ENCODE measurements at regions not wholly inside any gene's neighbourhood (a gene's known extent, or its start where the extent isn't known, plus 50 kb on each side); places are given as distances from the start of the nearest gene placed in this dataset.

GRCh38 chr11:22512457-22512856, 113.2 kb downstream of the FANCF start:
- TF ChIP-seq CTCF (conservative IDR thresholded peaks at IDR 0.05), result no peak
- no peaks in the 10 kb centered on the region for H3K27me3 Mint-ChIP-seq (ENCODE audit: insufficient read depth)
- Histone ChIP-seq H3K36me3 (ENCODE audit: control insufficient read depth, insufficient read depth, low read length) (no peaks in the 10 kb centered on the region), H3K9ac (ENCODE audit: extremely low read depth, low read length, poor library complexity, severe bottlenecking) (no peak overlapping the region), H3K9me3 (ENCODE audit: control insufficient read depth, low read length) (no peaks in the 10 kb centered on the region), H3K27me3 (ENCODE audit: control insufficient read depth, insufficient read depth, low read length, poor library complexity, severe bottlenecking) (no peaks in the 10 kb centered on the region), H3K4me1 (ENCODE audit: control insufficient read depth, insufficient read depth, low read length) (no peaks in the 10 kb centered on the region), H3K4me3 (ENCODE audit: low read length) (no peak overlapping the region), H3K27ac (ENCODE audit: low read depth, low read length) (no peak overlapping the region)
- H3K36me3 Mint-ChIP-seq (ENCODE audit: low read depth), result no peaks in the 10 kb centered on the region
- WGBS, 2 experiments (ENCODE audit: insufficient coverage in 1 of 2, insufficient read length in 1 of 2), result 63 to 77% methylated on average over 1 of the region's 1 CpG
- DNase-seq, result no peak
- H3K9me3 Mint-ChIP-seq, result no peaks in the 10 kb centered on the region
- H3K27ac Mint-ChIP-seq, result no peak overlapping the region
- peaks cover 5% of the 10 kb centered on the region for H3K4me1 Mint-ChIP-seq
- H3K4me3 Mint-ChIP-seq, result no peak overlapping the region

DNA sequence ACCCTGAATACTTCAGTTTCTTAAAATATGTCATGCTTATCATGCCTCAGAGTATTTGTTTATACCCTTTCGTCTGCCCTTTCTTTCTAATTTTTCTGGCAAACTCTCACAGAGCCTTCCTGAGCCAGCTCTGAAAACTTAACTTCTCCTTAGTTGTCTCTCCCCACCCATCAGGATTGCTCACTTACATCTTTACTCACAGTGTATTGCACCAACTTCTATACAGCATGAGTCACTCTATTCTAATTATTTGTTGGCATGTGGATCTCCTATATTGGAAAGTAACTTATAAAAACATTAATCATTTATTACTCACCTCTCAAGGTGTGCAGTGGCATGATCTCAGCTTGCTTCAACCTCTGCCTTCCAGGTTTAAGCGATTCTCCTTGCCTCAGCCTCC, 114.9 kb downstream of the FANCF start:
- H3K36me3 ChIP-seq (ENCODE audit: control insufficient read depth, insufficient read depth, low read length), result no peaks in the 10 kb centered on the region
- Mint-ChIP-seq H3K27ac (no peak overlapping the region), H3K36me3 (ENCODE audit: low read depth) (no peaks in the 10 kb centered on the region), H3K27me3 (ENCODE audit: insufficient read depth) (no peaks in the 10 kb centered on the region), H3K4me1 (peaks cover 5% of the 10 kb centered on the region), H3K4me3 (no peak overlapping the region), H3K9me3 (no peaks in the 10 kb centered on the region)
- no peak overlapping the region for H3K4me3 ChIP-seq (ENCODE audit: low read length)
- H3K9me3 ChIP-seq (ENCODE audit: control insufficient read depth, low read length), result no peaks in the 10 kb centered on the region
- no peaks in the 10 kb centered on the region for H3K4me1 ChIP-seq (ENCODE audit: control insufficient read depth, insufficient read depth, low read length)
- no peaks in the 10 kb centered on the region for H3K27me3 ChIP-seq (ENCODE audit: control insufficient read depth, insufficient read depth, low read length, poor library complexity, severe bottlenecking)
- TF ChIP-seq CTCF (conservative IDR thresholded peaks at IDR 0.05), result no peak
- WGBS, 2 experiments (ENCODE audit: insufficient coverage in 1 of 2, insufficient read length in 1 of 2), result 94 to 100% methylated on average over 2 of the region's 2 CpGs
- no peak for DNase-seq
- H3K9ac ChIP-seq (ENCODE audit: extremely low read depth, low read length, poor library complexity, severe bottlenecking), result no peak overlapping the region
- no peak overlapping the region for H3K27ac ChIP-seq (ENCODE audit: low read depth, low read length)

DNA sequence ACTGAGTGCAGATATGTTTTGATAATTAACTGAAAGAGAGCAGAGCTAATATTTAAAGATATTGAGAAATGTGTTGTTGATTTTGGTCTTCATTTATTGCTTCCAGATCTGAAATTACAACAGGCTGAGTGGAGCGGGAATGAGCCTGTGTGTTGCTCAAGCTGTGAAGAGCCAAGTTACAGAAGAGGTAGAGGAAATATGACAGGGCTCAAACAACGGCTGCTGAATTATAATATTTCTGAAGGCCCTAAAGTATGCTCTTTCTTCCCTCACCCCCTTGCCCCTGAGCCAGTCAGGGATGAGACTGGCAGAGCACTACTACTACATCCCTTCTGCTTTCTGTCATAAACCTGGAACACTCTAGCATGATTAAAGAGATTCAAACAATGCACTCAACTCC, 115.6 kb downstream of the FANCF start:
- Mint-ChIP-seq H3K4me3 (no peak overlapping the region), H3K36me3 (ENCODE audit: low read depth) (no peaks in the 10 kb centered on the region), H3K9me3 (no peaks in the 10 kb centered on the region), H3K27me3 (ENCODE audit: insufficient read depth) (no peaks in the 10 kb centered on the region), H3K4me1 (peaks cover 5% of the 10 kb centered on the region), H3K27ac (no peak overlapping the region)
- Histone ChIP-seq H3K36me3 (ENCODE audit: control insufficient read depth, insufficient read depth, low read length) (no peaks in the 10 kb centered on the region), H3K27ac (ENCODE audit: low read depth, low read length) (no peak overlapping the region), H3K4me1 (ENCODE audit: control insufficient read depth, insufficient read depth, low read length) (no peaks in the 10 kb centered on the region), H3K9me3 (ENCODE audit: control insufficient read depth, low read length) (no peaks in the 10 kb centered on the region), H3K9ac (ENCODE audit: extremely low read depth, low read length, poor library complexity, severe bottlenecking) (no peak overlapping the region), H3K4me3 (ENCODE audit: low read length) (no peak overlapping the region), H3K27me3 (ENCODE audit: control insufficient read depth, insufficient read depth, low read length, poor library complexity, severe bottlenecking) (no peaks in the 10 kb centered on the region)
- 88 to 90% methylated on average over 2 of the region's 2 CpGs for WGBS, 2 experiments (ENCODE audit: insufficient coverage in 1 of 2, insufficient read length in 1 of 2)
- DNase-seq, result no peak
- TF ChIP-seq CTCF (conservative IDR thresholded peaks at IDR 0.05), result no peak
